HG02981 (cell line): ENCODE measurements at regions not wholly inside any gene's neighbourhood (a gene's known extent, or its start where the extent isn't known, plus 50 kb on each side); places are given as distances from the start of the nearest gene placed in this dataset.
"Not testable (repeated sequence)": the region's sequence is repeated elsewhere in the genome, so short reads cannot be mapped to it uniquely, and the experiment has no call there.

Source experiments
- ATAC-seq: cut with Tn5 transposase; IDR thresholded peaks from one replicate; pipeline ENCODE4 v1.9.1; 2021; ENCODE audit warnings: mild to moderate bottlenecking, moderate library complexity; ENCODE audit not compliant: unreplicated experiment

DNA sequence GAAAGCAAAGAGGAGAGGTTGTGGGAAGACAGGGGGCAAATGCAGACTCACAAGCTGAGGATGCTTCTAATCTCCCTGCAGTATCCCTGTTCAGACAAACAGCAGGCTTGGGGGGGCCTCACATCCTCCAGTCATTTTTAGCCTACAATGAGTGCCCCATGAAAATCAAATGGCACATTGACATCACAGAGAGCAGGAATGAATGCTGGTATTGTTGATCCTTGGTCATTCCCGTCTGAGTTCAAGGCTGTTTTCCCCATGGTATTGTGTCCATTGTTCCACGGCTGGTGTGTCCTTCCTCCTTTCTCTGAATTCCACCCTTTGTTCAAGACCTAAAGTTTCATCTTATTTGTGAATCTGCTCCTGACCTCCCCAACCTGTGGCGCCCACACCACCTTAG is 545.6 kb downstream of the AJAP1 start:
- no peak for ATAC-seq

DNA sequence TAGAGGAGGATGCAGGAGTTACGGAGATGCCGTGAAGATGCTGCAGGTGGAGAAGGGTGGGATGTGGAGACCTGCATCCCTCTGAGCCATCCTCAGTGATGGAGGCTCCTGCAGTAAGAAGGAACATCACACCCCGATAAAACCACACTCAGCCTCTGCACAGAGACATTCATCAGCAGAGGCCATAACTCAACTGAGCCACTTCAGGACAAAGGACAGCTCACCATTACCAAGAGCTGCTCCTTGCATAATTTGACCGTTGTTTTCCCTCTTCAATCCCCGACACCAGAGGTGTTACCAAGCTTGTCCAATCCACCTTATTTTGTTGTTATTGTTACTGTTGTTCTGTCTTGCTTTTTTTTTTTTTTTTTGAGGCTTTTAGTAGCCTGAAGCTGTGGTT is 543.9 kb downstream of the AJAP1 start:
- ATAC-seq = no peak

DNA sequence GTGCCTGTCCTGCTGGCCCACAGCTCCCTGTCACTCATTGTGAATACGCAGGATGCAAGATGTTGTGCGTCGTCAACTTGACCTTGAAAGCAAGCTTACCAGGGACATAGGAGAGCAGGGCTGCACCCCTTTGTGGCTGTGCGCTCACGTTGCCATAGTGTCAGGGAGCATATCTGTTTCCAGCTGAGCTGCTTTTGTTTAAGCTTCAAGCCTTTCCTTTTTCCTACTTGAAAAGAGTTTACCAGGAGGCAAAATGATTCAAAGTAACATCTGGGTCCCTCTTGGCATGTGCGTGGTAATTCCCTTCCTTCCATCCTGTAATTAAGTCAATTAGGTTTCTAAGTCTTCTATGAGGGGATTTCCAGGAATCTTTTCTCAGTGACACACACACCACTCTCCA is 537.1 kb downstream of the AJAP1 start:
- no peak for ATAC-seq

DNA sequence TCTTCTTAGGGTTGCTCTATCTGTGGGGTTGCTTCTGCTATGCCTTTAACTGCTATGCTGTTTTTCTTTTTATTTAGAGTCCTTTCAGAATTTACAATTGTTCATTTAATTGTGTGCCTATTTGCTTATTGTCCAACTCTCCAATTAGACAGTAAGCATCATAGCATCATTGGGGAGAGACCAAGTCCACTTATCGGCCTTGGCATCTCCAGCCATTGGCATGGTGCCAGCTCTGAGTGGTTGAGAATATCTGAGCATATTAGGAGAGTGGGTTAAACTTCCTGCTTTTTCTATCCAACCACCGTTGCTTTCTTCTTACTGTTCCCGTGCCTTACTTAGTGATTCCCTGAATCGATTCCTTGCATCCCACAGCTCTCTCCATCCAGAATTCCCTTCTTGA is 535.0 kb downstream of the AJAP1 start:
- no peak for ATAC-seq

DNA sequence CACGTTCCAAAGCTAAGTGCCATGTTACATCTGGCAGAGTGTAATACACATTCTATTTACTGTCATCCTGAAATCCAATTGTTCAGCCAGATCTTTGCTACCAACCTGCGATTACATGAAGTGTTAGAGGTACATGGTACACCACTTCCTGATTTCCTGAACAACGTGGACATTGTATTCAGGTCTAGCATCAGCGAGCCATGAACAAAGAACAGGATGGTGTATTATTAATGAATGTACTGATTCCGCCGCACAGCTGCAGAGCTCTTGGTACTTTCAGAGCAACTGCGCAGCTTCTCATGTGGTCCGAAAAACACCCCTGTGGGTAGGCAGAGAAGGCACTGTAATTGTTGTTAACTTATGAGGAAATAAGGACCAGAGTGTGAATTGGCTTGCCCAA is 511.4 kb downstream of the AJAP1 start:
- ATAC-seq = no peak

DNA sequence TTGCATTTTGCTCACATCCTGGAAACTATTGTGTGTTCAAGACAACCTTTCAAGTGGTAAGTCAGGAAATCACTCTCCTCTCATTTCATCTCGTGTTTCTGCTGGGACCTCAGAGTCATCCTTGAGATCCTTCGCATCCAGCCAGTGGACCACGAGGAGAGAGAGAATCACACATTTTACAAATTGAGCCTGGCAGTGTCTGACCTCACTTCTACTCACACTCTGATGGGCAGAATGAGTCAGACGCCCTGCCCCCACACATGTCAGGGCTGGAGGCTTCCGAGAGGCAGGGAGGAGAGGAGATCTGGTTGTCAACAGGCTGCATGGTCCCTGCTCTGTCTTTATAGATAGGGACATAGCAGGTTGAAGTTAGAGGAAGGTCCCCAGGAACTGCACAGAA is 509.7 kb downstream of the AJAP1 start:
- ATAC-seq = no peak

DNA sequence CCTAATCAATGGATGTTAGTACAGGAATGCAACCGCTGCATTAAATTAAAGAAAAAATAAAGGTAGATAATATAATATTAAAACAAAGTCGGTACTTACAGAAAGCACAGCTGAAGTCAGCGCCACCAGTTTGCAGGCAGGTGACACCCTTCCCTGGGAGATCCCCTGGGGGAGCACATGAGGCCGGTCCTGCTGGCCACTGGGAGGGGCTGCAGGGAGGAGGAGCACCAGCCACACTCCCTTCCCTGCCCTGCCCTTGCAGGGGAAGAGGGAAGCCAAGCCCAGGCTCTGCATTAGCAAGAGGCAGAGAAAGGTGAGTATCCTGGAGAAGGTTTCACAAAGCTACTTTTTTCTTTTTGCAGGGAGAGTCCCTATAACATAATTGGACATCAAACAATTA is 507.0 kb downstream of the AJAP1 start:
- no peak for ATAC-seq

DNA sequence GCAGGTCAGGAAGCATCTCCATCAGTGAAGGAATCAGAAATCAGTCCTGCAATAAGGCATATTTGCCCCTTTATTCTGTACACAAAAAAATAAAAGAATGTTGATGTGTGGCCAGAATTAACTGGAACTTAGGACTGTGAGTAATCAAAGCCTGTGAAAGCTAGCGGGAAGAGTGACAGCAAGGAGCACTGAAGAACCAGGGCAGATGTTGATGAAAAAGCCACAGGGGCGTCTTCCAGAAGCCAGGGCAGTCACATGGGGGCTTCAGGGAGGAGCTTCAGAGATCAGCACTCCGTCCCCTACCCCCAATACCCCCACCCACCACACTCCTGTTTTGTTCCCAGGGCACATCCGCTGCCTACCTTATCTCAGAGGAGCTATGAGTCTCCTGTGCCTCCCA is 502.8 kb downstream of the AJAP1 start:
- no peak for ATAC-seq

DNA sequence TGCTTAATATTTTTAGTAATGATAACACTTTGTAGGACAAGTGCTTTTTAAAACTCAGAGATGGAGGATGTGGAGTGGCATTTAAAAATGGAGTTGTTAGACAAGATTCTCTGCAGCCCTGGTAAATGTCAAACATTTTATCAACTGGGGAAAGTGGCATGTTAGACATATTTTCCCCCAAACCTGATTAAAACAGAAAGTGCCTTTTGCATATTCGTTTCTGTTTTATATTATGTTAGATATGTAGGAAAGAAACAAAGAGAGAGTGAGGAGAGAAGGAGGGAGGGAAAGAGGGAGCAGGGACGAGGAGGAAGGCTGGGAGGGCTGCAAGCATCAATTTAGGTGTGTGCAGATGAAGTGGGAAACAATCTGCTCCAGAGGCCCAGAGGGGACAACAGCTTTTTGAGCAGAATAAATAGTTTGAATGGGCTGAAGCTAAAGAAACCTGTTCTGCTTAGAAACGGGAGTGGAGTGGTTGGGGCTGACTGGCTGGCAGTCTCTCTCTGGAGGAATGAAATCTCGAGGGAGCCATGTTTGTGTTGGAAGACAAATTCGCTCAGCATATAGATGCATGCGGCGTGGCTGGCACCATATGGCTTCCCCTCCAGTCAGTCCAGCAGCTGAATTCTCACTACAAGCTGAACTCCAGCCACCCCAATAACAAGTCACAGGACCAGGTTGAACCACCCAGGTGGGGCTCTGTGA is 502.2 kb downstream of the AJAP1 start:
- no peak for ATAC-seq

DNA sequence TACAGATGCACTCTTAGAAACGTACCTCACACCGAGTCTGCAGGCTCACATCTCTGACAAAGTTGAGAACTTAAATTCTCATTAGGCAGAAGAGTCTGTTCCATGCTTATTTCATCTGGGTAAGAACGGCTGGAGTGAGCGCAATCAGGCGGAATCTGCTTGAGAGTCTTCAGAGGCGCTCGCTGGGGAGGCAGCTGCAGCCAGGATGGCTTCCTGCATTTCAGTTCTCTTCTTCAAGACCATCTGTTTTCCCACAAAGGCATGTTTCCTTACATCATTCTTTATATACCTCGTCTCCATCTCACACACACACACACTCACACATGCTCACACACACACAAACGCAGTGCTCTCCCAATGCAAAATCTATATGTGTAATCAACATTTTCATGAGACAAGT is 497.1 kb downstream of the AJAP1 start:
- ATAC-seq = no peak

DNA sequence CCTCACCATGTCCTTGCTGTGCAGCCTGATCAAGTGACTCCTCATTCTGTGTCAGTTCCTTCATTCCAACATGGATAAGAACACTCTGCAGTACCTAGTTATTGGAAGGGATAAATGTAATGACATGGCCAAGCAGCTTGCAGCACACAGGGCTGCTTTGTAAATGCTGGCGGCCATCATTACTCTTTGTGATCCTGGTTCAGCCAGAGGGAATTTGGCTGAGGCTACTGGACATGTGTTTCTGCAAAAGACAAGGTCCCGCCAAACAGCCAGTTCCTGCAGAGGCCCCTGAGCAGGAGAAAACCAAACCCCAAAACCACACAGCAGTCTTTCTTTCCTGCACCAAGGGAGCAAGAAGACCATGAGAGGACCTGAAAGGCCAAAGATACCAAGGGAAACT is 495.8 kb downstream of the AJAP1 start:
- ATAC-seq = no peak

DNA sequence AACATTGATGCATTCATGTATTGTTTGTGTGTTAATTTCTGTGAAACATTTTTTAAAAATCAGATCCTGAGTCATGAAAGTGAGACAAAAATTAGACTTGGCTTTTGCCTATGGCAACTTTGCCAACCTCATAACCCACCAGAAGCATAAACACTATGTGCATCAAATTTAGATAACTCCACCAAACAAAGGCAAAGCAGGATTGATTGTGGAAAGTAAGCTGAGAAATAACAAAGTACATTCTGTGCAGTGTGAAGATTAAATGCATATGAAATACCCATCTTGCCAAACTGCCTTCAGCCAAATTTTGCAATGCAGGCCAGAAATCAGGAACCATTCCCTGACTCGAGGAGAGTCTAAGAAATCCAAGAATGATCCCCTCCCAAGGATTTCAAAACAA is 493.4 kb downstream of the AJAP1 start:
- ATAC-seq = no peak

DNA sequence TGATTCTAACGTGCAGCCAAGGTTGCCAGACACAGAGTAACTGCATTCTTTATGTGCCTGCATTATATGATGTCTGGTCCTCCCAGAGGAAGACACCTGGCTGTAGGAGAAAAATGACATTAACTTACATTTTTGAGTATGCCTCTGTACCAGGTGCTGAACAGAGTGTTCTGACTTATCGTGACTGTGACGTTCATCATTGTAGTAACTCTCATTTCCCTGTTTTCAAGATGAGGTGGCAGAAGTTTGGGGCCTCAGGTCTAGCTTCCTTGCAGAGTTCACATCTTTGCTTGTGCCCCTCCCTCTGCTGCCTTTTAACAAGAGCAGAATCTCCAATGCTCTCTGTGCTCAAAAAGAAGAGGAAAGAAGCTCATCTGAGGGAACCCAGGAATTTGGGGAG is 488.0 kb downstream of the AJAP1 start:
- no peak for ATAC-seq

DNA sequence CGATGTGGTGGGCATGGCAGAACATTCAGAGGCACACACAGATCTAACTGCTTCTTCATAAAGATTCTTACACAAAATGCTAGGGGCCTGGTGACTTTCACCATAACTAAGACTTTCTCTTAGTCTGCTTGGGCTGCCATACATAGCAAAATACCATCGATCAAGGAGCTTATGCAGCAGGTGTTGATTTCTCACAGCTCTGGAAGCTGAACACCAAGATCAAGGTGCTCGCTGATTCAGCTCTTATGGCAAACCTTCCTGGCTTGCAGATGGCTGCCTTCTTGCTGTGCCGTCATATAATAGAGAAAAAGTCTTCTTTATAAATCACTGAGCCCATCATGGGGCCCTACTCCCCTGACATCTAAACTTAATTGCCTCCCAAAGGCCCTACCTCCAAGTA is 487.3 kb downstream of the AJAP1 start:
- ATAC-seq = no peak

DNA sequence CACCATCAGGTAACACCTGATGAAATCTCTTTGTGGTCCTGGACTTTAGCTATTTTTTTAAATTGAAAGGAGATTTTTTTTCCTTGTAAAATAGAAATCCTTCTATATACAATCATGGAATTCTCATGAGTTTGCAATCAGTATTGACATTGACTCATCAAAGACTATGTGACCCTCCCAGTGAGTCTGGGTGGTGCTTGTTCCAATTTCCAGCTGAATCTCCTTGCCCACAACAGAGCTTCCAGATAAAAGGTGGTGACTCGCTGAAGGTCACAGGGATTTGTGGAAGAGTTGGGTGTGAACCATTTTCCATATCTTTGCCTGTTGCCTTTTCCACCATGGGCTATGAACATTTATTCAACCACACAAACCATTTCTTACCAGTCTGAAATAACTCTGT is 486.6 kb downstream of the AJAP1 start:
- ATAC-seq = no peak

DNA sequence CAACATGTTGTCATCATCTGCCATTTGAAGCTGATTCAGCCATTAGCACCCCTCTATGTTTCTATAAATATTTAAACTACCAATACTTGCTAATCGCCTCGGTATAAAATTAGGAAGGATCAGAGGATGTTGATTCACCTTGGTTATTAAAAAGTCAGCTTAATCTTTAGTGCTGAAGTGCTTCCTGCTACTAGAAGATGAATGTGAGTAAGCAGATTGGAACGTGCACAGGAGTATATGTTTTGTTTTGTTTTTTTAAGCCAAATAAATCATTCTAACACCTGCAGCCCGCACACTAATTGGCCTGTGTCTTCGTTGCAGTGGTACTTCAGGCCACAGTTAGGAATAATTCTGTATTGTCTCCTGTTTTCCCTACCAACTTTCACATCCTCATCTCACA is 485.7 kb downstream of the AJAP1 start:
- ATAC-seq = no peak

DNA sequence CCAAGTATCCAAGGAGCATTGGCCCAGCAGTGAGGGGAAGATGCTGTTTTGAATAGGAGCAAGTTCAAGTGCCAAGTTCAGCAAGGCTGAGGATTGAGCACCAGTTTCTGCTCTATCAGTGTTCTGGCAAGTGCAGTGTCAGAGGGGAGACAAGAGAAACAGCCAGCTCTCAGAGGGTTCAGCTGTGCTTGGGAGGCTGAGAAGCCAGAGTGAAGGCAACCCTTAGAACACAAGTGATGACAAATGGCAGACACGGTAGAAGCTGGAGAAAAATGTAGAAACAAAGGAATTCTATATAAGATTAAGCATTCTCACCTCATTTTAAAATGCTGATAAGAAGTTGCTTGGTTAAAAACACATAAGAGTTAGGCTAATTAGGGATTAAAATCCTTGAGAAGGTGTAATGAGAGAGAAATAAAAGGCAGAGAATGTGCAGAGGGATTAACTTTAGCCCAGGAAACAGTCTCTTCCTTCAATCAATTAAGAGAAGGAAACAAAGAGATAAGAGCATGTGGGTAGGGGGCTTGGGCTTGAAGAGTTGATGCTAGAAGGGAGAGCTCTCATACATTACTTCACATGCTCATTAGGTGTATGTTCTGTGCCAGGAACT is 475.4 kb downstream of the AJAP1 start:
- no peak for ATAC-seq

DNA sequence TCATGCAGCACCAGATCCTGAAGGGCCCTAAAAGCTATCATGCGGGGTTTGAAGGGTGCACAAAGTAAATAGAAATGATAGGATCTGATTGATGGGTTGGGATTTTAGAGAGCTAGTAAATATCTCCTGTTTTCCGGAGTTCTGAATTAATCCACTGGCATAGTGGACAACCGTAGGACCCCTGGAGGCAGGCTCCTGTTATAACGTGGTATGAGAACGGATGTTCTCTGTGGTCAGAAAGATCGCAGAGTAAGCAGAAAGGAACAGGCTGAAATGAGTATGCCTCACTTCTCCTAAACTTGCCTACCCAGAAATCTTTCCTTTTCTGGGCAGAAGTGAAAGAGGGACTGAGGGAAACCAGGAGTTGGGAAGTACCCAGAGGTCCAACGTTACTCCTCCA is 470.8 kb downstream of the AJAP1 start:
- ATAC-seq = no peak

DNA sequence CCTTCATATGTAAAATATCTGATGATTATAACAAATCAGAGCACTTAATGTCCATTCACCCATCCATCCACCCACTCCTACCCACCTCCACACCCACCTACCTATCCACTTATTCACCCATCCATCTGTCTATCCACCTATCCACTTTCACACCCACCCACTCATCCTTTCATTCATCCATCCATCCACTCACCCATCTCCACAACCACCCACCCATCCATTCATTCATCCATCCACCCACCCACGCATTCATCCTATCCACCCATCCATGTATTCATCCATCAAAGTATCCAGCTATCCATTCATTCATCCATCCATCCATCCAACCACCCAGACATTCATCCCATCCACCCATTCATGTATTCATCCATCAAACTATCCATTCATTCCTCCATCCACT is 466.1 kb downstream of the AJAP1 start:
- no peak for ATAC-seq

DNA sequence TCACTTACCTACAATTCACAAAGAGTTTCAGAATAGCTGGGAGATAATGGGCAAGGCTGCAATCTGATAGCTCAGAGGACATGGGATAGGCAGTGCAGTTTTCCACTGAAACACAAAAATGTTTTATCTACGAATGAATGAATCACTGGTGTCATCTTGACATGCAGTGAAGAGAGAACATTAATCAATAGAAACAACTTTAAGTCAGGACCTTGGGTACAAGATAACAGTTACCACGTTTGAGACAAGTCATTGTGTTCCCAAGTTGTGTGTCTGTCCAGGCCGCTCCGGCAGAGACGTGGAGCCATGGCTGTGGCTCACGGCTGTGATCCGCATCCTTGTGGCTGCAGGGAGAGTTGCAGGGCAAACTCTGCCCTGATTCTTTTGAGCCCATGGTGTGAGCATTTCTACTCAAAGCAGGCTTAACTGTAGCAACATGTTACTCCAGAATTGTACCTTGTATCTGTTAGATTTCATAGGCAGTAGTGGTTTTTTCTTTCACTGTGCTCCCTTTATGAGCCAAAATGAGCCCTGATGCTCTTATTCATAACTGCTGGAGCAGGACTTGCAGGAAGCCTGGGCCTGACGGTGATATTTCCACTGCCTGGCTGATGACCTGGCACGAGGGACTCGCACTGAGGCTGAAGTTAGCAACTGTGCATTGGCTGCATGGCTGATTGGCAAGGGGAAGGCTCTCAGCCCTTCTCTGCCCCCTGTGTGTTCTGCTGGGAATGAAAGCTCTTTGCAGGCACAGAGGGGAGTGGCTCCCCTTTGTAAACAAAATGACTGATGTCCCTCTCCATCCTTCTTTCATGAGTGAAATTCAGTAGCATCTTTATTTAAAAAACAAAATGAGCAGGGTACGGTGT is 465.2 kb downstream of the AJAP1 start:
- no peak for ATAC-seq

DNA sequence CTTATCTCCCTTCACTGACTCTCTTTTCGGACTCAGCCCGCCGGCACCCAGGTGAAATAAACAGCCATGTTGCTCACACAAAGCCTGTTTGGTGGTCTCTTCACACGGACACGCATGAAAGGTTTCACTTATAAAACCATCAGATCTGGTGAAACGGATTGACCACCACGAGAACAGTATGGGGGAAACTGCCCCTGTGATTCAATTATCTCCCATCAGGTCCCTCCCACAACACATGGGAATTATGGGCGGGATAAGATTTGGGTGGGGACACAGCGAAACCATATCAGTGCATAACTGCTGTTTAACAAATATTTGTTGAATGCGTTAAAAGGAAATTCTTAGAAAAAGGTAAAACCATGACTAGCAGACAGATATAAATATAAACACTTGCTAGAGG is 464.4 kb downstream of the AJAP1 start:
- not testable (repeated sequence) for ATAC-seq

DNA sequence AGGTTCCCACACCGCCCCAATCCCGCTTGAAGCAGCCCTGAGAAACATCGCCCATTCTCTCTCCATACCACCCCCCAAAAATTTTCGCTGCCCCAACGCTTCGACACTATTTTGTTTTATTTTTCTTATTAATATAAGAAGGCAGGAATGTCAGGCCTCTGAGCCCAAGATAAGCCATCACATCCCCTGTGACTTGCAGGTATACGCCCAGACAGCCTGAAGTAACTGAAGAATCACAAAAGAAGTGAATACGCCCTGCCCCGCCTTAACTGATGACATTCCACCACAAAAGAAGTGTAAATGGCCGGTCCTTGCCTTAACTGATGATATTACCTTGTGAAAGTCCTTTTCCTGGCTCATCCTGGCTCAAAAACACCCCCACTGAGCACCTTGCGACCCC is 463.9 kb downstream of the AJAP1 start:
- not testable (repeated sequence) for ATAC-seq
